DND-41 (cell line): ENCODE measurements at regions not wholly inside any gene's neighbourhood (a gene's known extent, or its start where the extent isn't known, plus 50 kb on each side); places are given as distances from the start of the nearest gene placed in this dataset.

ENCODE experiments used
- ATAC-seq: fragments of 200-7000 bp; cut with Tn5 transposase; 3 replicates; pipeline ENCODE4 v1.9.1; 2021; ENCODE audit warnings: low read depth; ENCODE audit not compliant: insufficient read depth
- DNase-seq: peaks from one replicate; pipeline ENCODE4 v3.0.0-alpha.2; 2020
- H2AFZ ChIP-seq: 2 replicates; pipeline ENCODE4 v1.6.0; 2012; ENCODE audit warnings: low read depth, low read length
- H3K27ac ChIP-seq: 2 replicates; pipeline ENCODE4 v1.5.1; 2012; ENCODE audit warnings: low read length, inconsistent platforms
- H3K27me3 ChIP-seq: fragments of 200-600 bp; sonication (generic); 2 replicates; pipeline ENCODE4 v1.6.0; 2012; ENCODE audit warnings: low read length, mild to moderate bottlenecking, inconsistent platforms; ENCODE audit not compliant: insufficient read depth, poor library complexity
- H3K36me3 ChIP-seq: 2 replicates; pipeline ENCODE4 v1.5.1; 2012; ENCODE audit warnings: low read length, inconsistent platforms; ENCODE audit not compliant: insufficient read depth
- H3K4me1 ChIP-seq: 2 replicates; pipeline ENCODE4 v1.5.1; 2012; ENCODE audit warnings: mild to moderate bottlenecking, low read length; ENCODE audit not compliant: insufficient read depth
- H3K4me2 ChIP-seq: 2 replicates; pipeline ENCODE4 v1.6.0; 2012; ENCODE audit warnings: mild to moderate bottlenecking, moderate library complexity, low read length, inconsistent platforms; ENCODE audit not compliant: insufficient read depth
- H3K4me3 ChIP-seq, 2 experiments: fragments of 200-600 bp in 1 of 2; shearing (Covaris generic) in 1 of 2; 2 replicates each; pipeline ENCODE4 v1.5.1; 2012 to 2016; ENCODE audit warnings: inconsistent platforms in 2 of 2, low read length in 2 of 2, mild to moderate bottlenecking in 2 of 2, low read depth in 1 of 2, moderate library complexity in 1 of 2
- H3K79me2 ChIP-seq: 2 replicates; pipeline ENCODE4 v1.6.0; 2012; ENCODE audit warnings: low read length, inconsistent platforms; ENCODE audit not compliant: insufficient read depth
- H3K9ac ChIP-seq: 2 replicates; pipeline ENCODE4 v1.6.0; 2012; ENCODE audit warnings: low read depth, mild to moderate bottlenecking, inconsistent platforms, low read length, moderate library complexity
- H3K9me3 ChIP-seq: 2 replicates; pipeline ENCODE4 v1.5.1; 2012; ENCODE audit warnings: low read length, moderate library complexity, mild to moderate bottlenecking, inconsistent platforms; ENCODE audit not compliant: insufficient read depth, severe bottlenecking
- H4K20me1 ChIP-seq: 2 replicates; pipeline ENCODE4 v1.6.0; 2012; ENCODE audit warnings: low read length; ENCODE audit not compliant: insufficient read depth
- EZH2 ChIP-seq: IDR thresholded peaks from 3 replicates; pipeline ENCODE4 v1.6.1; 2012; ENCODE audit warnings: borderline replicate concordance, low read depth, mild to moderate bottlenecking, moderate library complexity, low read length, inconsistent platforms; ENCODE audit not compliant: severe bottlenecking
- TF ChIP-seq, protein P1 (sequence below): IDR thresholded peaks from 2 replicates; pipeline ENCODE4 v1.5.1; 2012; ENCODE audit warnings: borderline replicate concordance, low read length, moderate library complexity, mild to moderate bottlenecking; ENCODE audit not compliant: poor library complexity, severe bottlenecking; ENCODE audit errors: extremely low read depth

DNA sequence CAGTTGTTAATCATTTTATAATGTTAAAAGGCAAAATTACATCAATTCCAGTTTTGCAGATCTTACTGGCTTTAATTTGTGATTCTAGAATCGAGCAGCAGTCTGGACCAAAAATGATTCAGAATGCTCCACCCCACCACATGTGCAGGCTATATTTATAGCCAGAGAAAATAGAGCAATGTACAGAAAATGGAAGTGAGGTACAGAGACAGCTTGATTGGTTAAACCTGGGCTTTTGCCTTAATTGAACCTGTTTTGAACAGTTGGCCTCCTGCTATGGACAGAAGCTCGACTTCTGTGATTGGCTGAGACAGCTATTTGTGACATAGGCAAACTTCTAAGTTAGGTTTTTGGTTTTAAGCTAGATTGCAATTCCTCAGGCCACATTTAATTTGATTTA, 607.4 kb upstream of the MIR17HG start:
- Histone ChIP-seq H2AFZ (no peak overlapping the region), H3K9me3 (no peaks in the 10 kb centered on the region), H3K27ac (no peak overlapping the region), H3K27me3 (no peaks in the 10 kb centered on the region), H4K20me1 (no peaks in the 10 kb centered on the region), H3K79me2 (no peaks in the 10 kb centered on the region), H3K4me3 (no peak overlapping the region), H3K4me1 (no peaks in the 10 kb centered on the region), H3K36me3 (no peaks in the 10 kb centered on the region), H3K9ac (no peak overlapping the region), H3K4me2 (no peak overlapping the region)
- DNase-seq, result no peak
- no peak for ATAC-seq
- no peak for TF ChIP-seq EZH2
- TF ChIP-seq, protein P1, sequence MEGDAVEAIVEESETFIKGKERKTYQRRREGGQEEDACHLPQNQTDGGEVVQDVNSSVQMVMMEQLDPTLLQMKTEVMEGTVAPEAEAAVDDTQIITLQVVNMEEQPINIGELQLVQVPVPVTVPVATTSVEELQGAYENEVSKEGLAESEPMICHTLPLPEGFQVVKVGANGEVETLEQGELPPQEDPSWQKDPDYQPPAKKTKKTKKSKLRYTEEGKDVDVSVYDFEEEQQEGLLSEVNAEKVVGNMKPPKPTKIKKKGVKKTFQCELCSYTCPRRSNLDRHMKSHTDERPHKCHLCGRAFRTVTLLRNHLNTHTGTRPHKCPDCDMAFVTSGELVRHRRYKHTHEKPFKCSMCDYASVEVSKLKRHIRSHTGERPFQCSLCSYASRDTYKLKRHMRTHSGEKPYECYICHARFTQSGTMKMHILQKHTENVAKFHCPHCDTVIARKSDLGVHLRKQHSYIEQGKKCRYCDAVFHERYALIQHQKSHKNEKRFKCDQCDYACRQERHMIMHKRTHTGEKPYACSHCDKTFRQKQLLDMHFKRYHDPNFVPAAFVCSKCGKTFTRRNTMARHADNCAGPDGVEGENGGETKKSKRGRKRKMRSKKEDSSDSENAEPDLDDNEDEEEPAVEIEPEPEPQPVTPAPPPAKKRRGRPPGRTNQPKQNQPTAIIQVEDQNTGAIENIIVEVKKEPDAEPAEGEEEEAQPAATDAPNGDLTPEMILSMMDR, result no peak

DNA sequence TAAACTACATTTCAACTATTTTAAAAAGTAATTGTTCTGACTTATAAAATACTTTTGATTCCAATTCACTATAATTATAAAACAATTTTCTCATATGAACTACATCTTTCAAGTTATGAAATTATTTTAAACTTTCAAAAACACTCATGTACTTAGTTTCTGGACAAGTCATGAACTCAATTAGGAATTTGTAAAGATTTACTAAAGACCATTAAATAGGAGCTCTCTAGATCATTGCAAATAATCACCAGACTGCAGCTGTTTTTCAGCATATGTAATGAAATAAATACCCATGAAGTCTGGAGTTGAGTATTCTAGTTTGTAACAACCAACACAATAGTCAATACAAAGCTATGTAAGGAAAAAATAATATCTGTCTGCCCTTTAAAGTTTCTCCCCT, 605.1 kb upstream of the MIR17HG start:
- Histone ChIP-seq H3K27me3 (no peaks in the 10 kb centered on the region), H3K27ac (no peak overlapping the region), H3K79me2 (no peaks in the 10 kb centered on the region), H4K20me1 (no peaks in the 10 kb centered on the region), H3K36me3 (no peaks in the 10 kb centered on the region), H3K9ac (no peak overlapping the region), H3K4me3 (no peak overlapping the region), H3K4me2 (no peak overlapping the region), H3K4me1 (no peaks in the 10 kb centered on the region), H2AFZ (no peak overlapping the region), H3K9me3 (no peaks in the 10 kb centered on the region)
- DNase-seq, result no peak
- TF ChIP-seq, protein P1, result no peak
- no peak for TF ChIP-seq EZH2
- ATAC-seq, result no peak

DNA sequence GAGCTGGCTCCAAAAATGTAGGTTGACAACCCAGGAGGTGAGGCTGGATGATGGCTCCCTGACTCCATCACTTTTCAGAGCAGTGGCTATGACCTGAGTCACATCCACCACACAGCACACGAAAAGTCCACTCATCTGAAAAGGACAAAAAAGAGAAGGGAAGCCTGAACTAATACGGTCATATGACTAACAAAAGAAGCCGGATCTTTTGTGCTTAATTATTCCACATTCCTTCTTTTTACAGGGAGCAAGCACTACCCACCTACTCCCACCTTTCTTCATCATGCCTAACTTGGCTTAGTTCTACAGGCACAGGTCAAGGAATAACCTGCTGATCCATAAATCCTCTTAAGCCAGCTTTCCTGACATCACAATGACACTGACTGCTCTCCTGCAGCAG, 601.3 kb upstream of the MIR17HG start:
- Histone ChIP-seq H3K9me3 (no peaks in the 10 kb centered on the region), H3K9ac (no peak overlapping the region), H3K4me2 (no peak overlapping the region), H2AFZ (no peak overlapping the region), H3K4me3 (no peak overlapping the region), H3K27me3 (no peaks in the 10 kb centered on the region), H3K79me2 (no peaks in the 10 kb centered on the region), H3K27ac (no peak overlapping the region), H4K20me1 (no peaks in the 10 kb centered on the region), H3K4me1 (no peaks in the 10 kb centered on the region), H3K36me3 (no peaks in the 10 kb centered on the region)
- no peak for TF ChIP-seq EZH2
- TF ChIP-seq, protein P1, result no peak
- DNase-seq (no peak), ATAC-seq (no peak)

DNA sequence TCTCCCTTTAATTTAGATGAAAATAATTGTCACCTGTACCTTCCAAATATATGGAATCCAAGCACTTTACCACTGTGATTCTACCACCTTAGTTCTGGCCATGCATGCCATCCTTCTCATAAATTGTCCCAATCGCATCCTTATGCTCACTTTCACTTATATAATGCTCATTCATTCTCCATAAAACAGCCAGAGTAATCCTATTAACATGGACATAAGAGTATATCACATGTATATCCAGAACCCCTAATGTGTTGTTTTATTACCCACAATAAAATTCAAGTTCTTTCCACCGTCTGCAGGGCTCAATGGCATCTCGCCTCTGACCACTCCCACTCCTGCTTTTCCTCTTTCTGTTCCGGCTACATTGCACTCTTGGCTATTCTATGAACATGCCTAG, 597.5 kb upstream of the MIR17HG start:
- Histone ChIP-seq H4K20me1 (no peaks in the 10 kb centered on the region), H3K4me1 (no peaks in the 10 kb centered on the region), H3K9me3 (no peaks in the 10 kb centered on the region), H3K4me2 (no peak overlapping the region), H3K9ac (no peak overlapping the region), H2AFZ (no peak overlapping the region), H3K36me3 (no peaks in the 10 kb centered on the region), H3K4me3 (no peak overlapping the region), H3K27ac (no peak overlapping the region), H3K79me2 (no peaks in the 10 kb centered on the region), H3K27me3 (no peaks in the 10 kb centered on the region)
- ATAC-seq (no peak), DNase-seq (no peak)
- TF ChIP-seq, protein P1, result no peak
- no peak for TF ChIP-seq EZH2
